ENCODE measurements at regions not wholly inside any gene's neighbourhood (a gene's known extent, or its start where the extent isn't known, plus 50 kb on each side); places are given as distances from the start of the nearest gene placed in this dataset.

GRCh38 chr9:108673386-108673785 lies 182.4 kb downstream of the ACTL7B start:
- no peak for ATAC-seq
- Histone ChIP-seq H3K4me1 (no peaks in the 10 kb centered on the region), H3K4me3 (no peak overlapping the region), H3K36me3 (ENCODE audit: insufficient read depth in 1 of 2, low read depth in 1 of 2) (no peaks in the 10 kb centered on the region), H3K27ac (no peak overlapping the region), H3K9me3 (no peaks in the 10 kb centered on the region), H3K27me3 (ENCODE audit: insufficient read depth in 3 of 3, low read length in 2 of 3) (no peaks in the 10 kb centered on the region)
- intact Hi-C loops (cut with DNase I), result no loop called here
- DNase-seq, result no peak
- 80 to 84% (median 82%) methylated on average over 7 of the region's 7 CpGs for WGBS, 3 donors
- TF ChIP-seq CTCF (IDR thresholded peaks at IDR 0.05), result no peak

- Histone ChIP-seq H3K36me3 (ENCODE audit: insufficient read depth in 1 of 2, low read depth in 1 of 2) (no peaks in the 10 kb centered on the region), H3K4me1 (no peaks in the 10 kb centered on the region), H3K4me3 (no peak overlapping the region), H3K27ac (no peak overlapping the region), H3K27me3 (ENCODE audit: insufficient read depth in 3 of 3, low read length in 2 of 3) (no peaks in the 10 kb centered on the region), H3K9me3 (no peaks in the 10 kb centered on the region)
- ATAC-seq (no peak), DNase-seq (no peak)
- intact Hi-C loops (cut with DNase I), result no loop called here
- WGBS, 3 donors, result 84 to 89% (median 88%) methylated on average over 7 of the region's 7 CpGs
- TF ChIP-seq CTCF (IDR thresholded peaks at IDR 0.05), result no peak
These were observed 183.2 kb downstream of the ACTL7B start for GRCh38 chr9:108672475-108673190.

GRCh38 chr9:108671794-108672193 lies 184.0 kb downstream of the ACTL7B start:
- Histone ChIP-seq H3K27me3 (ENCODE audit: insufficient read depth in 3 of 3, low read length in 2 of 3) (no peaks in the 10 kb centered on the region), H3K4me3 (no peak overlapping the region), H3K9me3 (no peaks in the 10 kb centered on the region), H3K4me1 (no peaks in the 10 kb centered on the region), H3K27ac (no peak overlapping the region), H3K36me3 (ENCODE audit: insufficient read depth in 1 of 2, low read depth in 1 of 2) (no peaks in the 10 kb centered on the region)
- WGBS, 3 donors, result 82 to 87% (median 83%) methylated on average over 4 of the region's 4 CpGs
- intact Hi-C loops (cut with DNase I), result no loop called here
- ATAC-seq, result no peak
- no peak for DNase-seq
- TF ChIP-seq CTCF (IDR thresholded peaks at IDR 0.05), result no peak

GRCh38 chr9:108671176-108671575 lies 184.6 kb downstream of the ACTL7B start:
- DNase-seq, result no peak
- intact Hi-C loops (cut with DNase I), result no loop called here
- no peak for TF ChIP-seq CTCF (IDR thresholded peaks at IDR 0.05)
- no peaks in the 10 kb centered on the region for H3K9me3 ChIP-seq
- no peaks in the 10 kb centered on the region for H3K27me3 ChIP-seq (ENCODE audit: insufficient read depth in 3 of 3, low read length in 2 of 3)
- H3K4me1 ChIP-seq, result no peaks in the 10 kb centered on the region
- ATAC-seq, result no peak
- no peaks in the 10 kb centered on the region for H3K36me3 ChIP-seq (ENCODE audit: insufficient read depth in 1 of 2, low read depth in 1 of 2)
- 85 to 90% (median 89%) methylated on average over 5 of the region's 5 CpGs for WGBS, 3 donors
- H3K4me3 ChIP-seq, result no peak overlapping the region
- H3K27ac ChIP-seq, result no peak overlapping the region

- ATAC-seq, result no peak
- Histone ChIP-seq H3K27me3 (ENCODE audit: insufficient read depth in 3 of 3, low read length in 2 of 3) (no peaks in the 10 kb centered on the region), H3K27ac (no peak overlapping the region), H3K36me3 (ENCODE audit: insufficient read depth in 1 of 2, low read depth in 1 of 2) (no peaks in the 10 kb centered on the region), H3K4me1 (no peaks in the 10 kb centered on the region), H3K9me3 (no peaks in the 10 kb centered on the region), H3K4me3 (no peak overlapping the region)
- intact Hi-C loops (cut with DNase I), result no loop called here
- no peak for DNase-seq
- 34 to 44% (median 35%) methylated on average over 4 of the region's 4 CpGs for WGBS, 3 donors
- no peak for TF ChIP-seq CTCF (IDR thresholded peaks at IDR 0.05)
These were observed 186.8 kb downstream of the ACTL7B start for GRCh38 chr9:108668938-108669335.
